ENCODE measurements at regions not wholly inside any gene's neighbourhood (a gene's known extent, or its start where the extent isn't known, plus 50 kb on each side); places are given as distances from the start of the nearest gene placed in this dataset.

DNA sequence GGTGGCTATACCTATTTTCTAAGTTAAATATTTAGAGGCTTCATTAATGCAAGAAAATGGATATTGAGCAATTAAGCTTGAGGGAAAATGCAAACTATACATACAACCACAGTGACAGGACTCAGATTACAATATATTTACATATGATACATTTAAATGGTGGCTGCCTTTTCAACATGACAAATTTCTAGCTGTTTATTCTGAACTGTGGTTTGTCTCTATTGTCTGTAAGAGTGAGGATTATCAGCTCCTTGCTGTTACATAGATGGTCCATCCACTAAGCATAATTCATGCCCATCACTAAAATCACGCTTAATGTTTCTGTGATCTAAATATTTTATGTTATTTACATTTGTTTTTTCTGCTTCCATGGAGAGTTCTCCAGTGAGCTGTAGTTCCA is 81.1 kb upstream of the SGCD start:
- no peaks in the 10 kb centered on the region for H3K27me3 ChIP-seq (replicated peaks in 1 of 4; ENCODE audit: control insufficient read depth in 3 of 4, extremely low read depth in 1 of 4, insufficient read depth in 3 of 4, low read length in 3 of 4)
- H3K4me3 ChIP-seq (ENCODE audit: extremely low read depth in 1 of 4, insufficient read depth in 2 of 4, low read depth in 3 of 4, low read length in 4 of 4): no peak overlapping the region
- H2BK120ac ChIP-seq (replicated peaks; ENCODE audit: low read depth, low read length): no peak overlapping the region
- no peak overlapping the region for H3K56ac ChIP-seq (replicated peaks; ENCODE audit: insufficient read length, low read depth, low read length)
- H2AK5ac ChIP-seq (ENCODE audit: low read depth, low read length): no peak overlapping the region
- no peak overlapping the region for H3K27ac ChIP-seq (ENCODE audit: low read depth, low read length)
- no peaks in the 10 kb centered on the region for H3K4me1 ChIP-seq (replicated peaks in 1 of 4; ENCODE audit: control insufficient read depth in 3 of 4, insufficient read depth in 4 of 4, low read length in 3 of 4)
- no peaks in the 10 kb centered on the region for H3K79me2 ChIP-seq (ENCODE audit: control insufficient read depth in 1 of 2, insufficient read depth in 2 of 2, low read length in 2 of 2)
- no peak overlapping the region for H3K9ac ChIP-seq (replicated peaks in 1 of 4; ENCODE audit: extremely low read depth in 1 of 4, low read depth in 3 of 4, low read length in 3 of 4)
- FAIRE-seq (no peak), DNase-seq (ENCODE audit: low read depth in 1 of 2, low spot score in 2 of 2) (no peak)
- no peak overlapping the region for H3K4ac ChIP-seq (replicated peaks; ENCODE audit: insufficient read length, low read depth, low read length)
- no peaks in the 10 kb centered on the region for H3K23me2 ChIP-seq (ENCODE audit: low read depth, low read length)
- H2BK20ac ChIP-seq (ENCODE audit: low read length): no peak overlapping the region
- no peak overlapping the region for H3K23ac ChIP-seq (ENCODE audit: insufficient read length)
- no peak overlapping the region for H2AFZ ChIP-seq (ENCODE audit: low read length)
- H2BK15ac ChIP-seq (ENCODE audit: low read length): no peak overlapping the region
- H4K5ac ChIP-seq (ENCODE audit: insufficient read length, low read depth, low read length): no peak overlapping the region
- WGBS, 2 experiments (ENCODE audit: extremely low coverage in 1 of 2, insufficient coverage in 1 of 2, insufficient read length in 1 of 2, insufficient replicate concordance in 2 of 2, low coverage in 1 of 2, low lambda C conversion rate in 2 of 2, missing lambda C conversion rate in 1 of 2): 87% methylated on average over 1 of the region's 1 CpG; no CpG with 5 or more reads in 1 of the 2 experiments
- H4K91ac ChIP-seq (replicated peaks; ENCODE audit: insufficient read length, low read length): no peak overlapping the region
- CTCF ChIA-PET (ENCODE audit: partially characterized antibody): no interaction called here
- H2BK12ac ChIP-seq (ENCODE audit: low read depth, low read length): no peak overlapping the region
- no peak overlapping the region for H3K18ac ChIP-seq (ENCODE audit: extremely low read depth, low read length)
- no peak overlapping the region for H3K14ac ChIP-seq (ENCODE audit: insufficient read length)
- POLR2A ChIA-PET (ENCODE audit: partially characterized antibody): interaction anchor here (0.7 kb wide), 1 partner anchor 10 kb away, joined by 3 read pairs; no protein-coding TSS in a partner anchor
- no peaks in the 10 kb centered on the region for H3K79me1 ChIP-seq (ENCODE audit: low read depth, low read length)
- no peaks in the 10 kb centered on the region for H3K9me3 ChIP-seq (ENCODE audit: insufficient read depth in 2 of 2, low read depth in 1 of 2, low read length in 1 of 2)
- no peaks in the 10 kb centered on the region for H3K36me3 ChIP-seq (ENCODE audit: control insufficient read depth in 2 of 4, insufficient read depth in 4 of 4, low read length in 3 of 4)
- no peak overlapping the region for H2BK5ac ChIP-seq (ENCODE audit: low read depth, low read length)
- TF ChIP-seq NANOG (IDR thresholded peaks at IDR 0.05; ENCODE audit: insufficient read depth, low read depth, low read length, poor library complexity, severe bottlenecking) (no peak), ATF3 (IDR thresholded peaks at IDR 0.05; ENCODE audit: insufficient read depth, low read depth, low read length) (no peak), CEBPB (IDR thresholded peaks at IDR 0.05; ENCODE audit: low read depth, low read length) (no peak), JUN (IDR thresholded peaks at IDR 0.05; ENCODE audit: low read depth, low read length) (no peak)
- no peaks in the 10 kb centered on the region for H4K20me1 ChIP-seq (replicated peaks in 1 of 2; ENCODE audit: control insufficient read depth in 1 of 2, insufficient read depth in 2 of 2, low read length in 2 of 2)
- no peak overlapping the region for H3K4me2 ChIP-seq (ENCODE audit: insufficient read depth in 1 of 2, low read depth in 2 of 2, low read length in 2 of 2)
- H4K8ac ChIP-seq (ENCODE audit: extremely low read depth, insufficient read depth, low read length): no peak overlapping the region

All from H1 (cell line).